ENCODE measurements at regions not wholly inside any gene's neighbourhood (a gene's known extent, or its start where the extent isn't known, plus 50 kb on each side); places are given as distances from the start of the nearest gene placed in this dataset.

DNA sequence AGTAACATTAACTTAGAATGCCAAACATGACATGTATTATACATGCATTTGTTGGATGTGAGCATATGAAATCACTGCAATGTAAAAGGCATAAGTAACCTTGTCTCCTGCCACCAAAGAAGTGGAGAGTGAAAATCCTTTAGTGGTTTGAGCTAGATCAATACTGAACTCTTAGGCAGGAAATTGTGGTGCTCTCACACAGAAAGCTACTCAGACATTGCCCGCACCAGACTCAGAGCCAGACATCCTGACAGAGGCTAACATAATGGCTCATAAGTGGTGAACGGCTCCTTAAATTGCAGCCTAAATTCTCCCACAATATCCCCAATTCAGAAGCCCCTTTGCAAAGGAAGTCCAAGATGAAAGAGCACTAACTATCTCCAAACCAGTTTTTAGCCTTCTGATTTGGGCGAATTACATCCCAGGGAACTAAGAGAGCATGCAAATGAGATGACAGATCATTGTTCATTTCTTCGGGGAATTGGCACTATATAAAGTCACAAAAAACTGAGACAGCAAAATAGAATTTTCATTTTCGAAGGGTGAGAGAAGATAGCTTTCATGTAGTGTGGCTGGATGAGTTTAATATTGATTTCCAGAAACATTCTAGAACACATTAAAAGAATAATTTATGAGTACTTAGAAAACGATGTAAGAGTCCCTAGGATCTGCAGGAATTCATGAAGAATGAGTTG, 233.6 kb upstream of the RPS6KA3 start:
- H3K4me1 ChIP-seq (ENCODE audit: control insufficient read depth in 1 of 2, insufficient read depth in 1 of 2, low read depth in 1 of 2, low read length in 1 of 2), result no peaks in the 10 kb centered on the region
- no peaks in the 10 kb centered on the region for H3K9me3 ChIP-seq
- TF ChIP-seq CTCF (IDR thresholded peaks at IDR 0.05), result no peak
- no peak overlapping the region for H3K4me3 ChIP-seq (ENCODE audit: low read depth in 1 of 2, low read length in 1 of 2)
- no peak overlapping the region for H3K27ac ChIP-seq
- H3K27me3 ChIP-seq, result no peaks in the 10 kb centered on the region
- no peaks in the 10 kb centered on the region for H3K36me3 ChIP-seq

DNA sequence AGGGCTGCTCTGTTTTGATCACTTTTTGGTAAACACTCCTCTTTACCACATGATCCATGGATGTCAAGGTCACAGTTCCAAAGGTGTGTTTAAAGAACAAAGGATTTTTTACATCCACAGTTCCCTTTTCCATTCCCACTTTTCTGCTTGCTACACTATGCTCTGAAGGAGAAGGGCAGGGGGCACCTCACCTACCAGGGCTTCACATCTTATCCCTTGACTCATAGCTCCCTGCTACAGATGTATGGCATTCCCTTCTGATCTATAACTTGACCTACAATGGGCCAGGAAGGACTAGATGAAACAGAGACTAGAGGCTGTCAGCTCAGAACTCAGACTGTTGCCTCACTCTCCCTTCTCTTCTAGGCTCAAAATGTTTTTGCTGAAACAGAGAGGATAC, 233.1 kb upstream of the RPS6KA3 start:
- no peak overlapping the region for H3K27ac ChIP-seq
- H3K4me1 ChIP-seq (ENCODE audit: control insufficient read depth in 1 of 2, insufficient read depth in 1 of 2, low read depth in 1 of 2, low read length in 1 of 2), result no peaks in the 10 kb centered on the region
- H3K27me3 ChIP-seq, result no peaks in the 10 kb centered on the region
- H3K4me3 ChIP-seq (ENCODE audit: low read depth in 1 of 2, low read length in 1 of 2), result no peak overlapping the region
- no peaks in the 10 kb centered on the region for H3K36me3 ChIP-seq
- H3K9me3 ChIP-seq, result no peaks in the 10 kb centered on the region
- TF ChIP-seq CTCF (IDR thresholded peaks at IDR 0.05), result no peak

- Histone ChIP-seq H3K4me3 (ENCODE audit: low read depth in 1 of 2, low read length in 1 of 2) (no peak overlapping the region), H3K27ac (no peak overlapping the region), H3K27me3 (no peaks in the 10 kb centered on the region), H3K4me1 (ENCODE audit: control insufficient read depth in 1 of 2, insufficient read depth in 1 of 2, low read depth in 1 of 2, low read length in 1 of 2) (no peaks in the 10 kb centered on the region), H3K9me3 (no peaks in the 10 kb centered on the region), H3K36me3 (no peaks in the 10 kb centered on the region)
- no peak for TF ChIP-seq CTCF (IDR thresholded peaks at IDR 0.05)
Measured at GRCh38 chrX:20498851-20499635, 232.3 kb upstream of the RPS6KA3 start.

DNA sequence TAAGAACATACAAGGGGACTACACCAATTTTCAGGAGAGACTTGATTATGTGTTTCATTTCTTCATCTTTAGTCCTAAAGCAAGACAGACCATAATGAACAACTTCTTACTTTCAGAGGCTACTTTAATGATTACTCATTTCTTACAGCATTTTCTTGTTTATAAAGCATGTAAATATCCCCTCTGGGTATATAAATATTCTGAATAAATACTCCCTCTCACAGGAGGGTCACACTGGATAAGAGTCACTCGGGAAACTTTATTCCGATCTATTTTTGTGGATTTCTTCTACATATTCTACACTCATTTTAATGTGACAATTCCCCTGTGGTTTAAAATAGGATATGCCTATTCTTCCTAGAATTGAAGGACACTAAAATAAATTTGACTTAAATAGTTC, 228.9 kb upstream of the RPS6KA3 start:
- Histone ChIP-seq H3K27ac (no peak overlapping the region), H3K4me3 (ENCODE audit: low read depth in 1 of 2, low read length in 1 of 2) (no peak overlapping the region), H3K36me3 (no peaks in the 10 kb centered on the region), H3K27me3 (no peaks in the 10 kb centered on the region), H3K4me1 (ENCODE audit: control insufficient read depth in 1 of 2, insufficient read depth in 1 of 2, low read depth in 1 of 2, low read length in 1 of 2) (no peaks in the 10 kb centered on the region), H3K9me3 (no peaks in the 10 kb centered on the region)
- no peak for TF ChIP-seq CTCF (IDR thresholded peaks at IDR 0.05)

GRCh38 chrX:20488473-20488872, 221.8 kb upstream of the RPS6KA3 start:
- TF ChIP-seq CTCF (IDR thresholded peaks at IDR 0.05), result no peak
- Histone ChIP-seq H3K4me3 (ENCODE audit: low read depth in 1 of 2, low read length in 1 of 2) (no peak overlapping the region), H3K27ac (no peak overlapping the region), H3K9me3 (no peaks in the 10 kb centered on the region), H3K27me3 (no peaks in the 10 kb centered on the region), H3K36me3 (no peaks in the 10 kb centered on the region), H3K4me1 (ENCODE audit: control insufficient read depth in 1 of 2, insufficient read depth in 1 of 2, low read depth in 1 of 2, low read length in 1 of 2) (no peaks in the 10 kb centered on the region)
